ENCODE measurements at regions not wholly inside any gene's neighbourhood (a gene's known extent, or its start where the extent isn't known, plus 50 kb on each side); places are given as distances from the start of the nearest gene placed in this dataset.

GRCh38 chrX:9160698-9161329 lies 126.9 kb upstream of the FAM9B start:
- ATAC-seq (replicated peaks): no peak
- no peaks in the 10 kb centered on the region for H3K36me3 Mint-ChIP-seq
- H3K4me1 Mint-ChIP-seq: peaks cover 14 to 26% of the 10 kb centered on the region in 2 donors
- H3K27me3 Mint-ChIP-seq: peaks cover 9 to 28% of the 10 kb centered on the region in 2 donors
- no peak overlapping the region for H3K27ac Mint-ChIP-seq
- no peak overlapping the region for H3K4me3 Mint-ChIP-seq
- no peak for DNase-seq
- peaks cover 0 to 10% of the 10 kb centered on the region in 2 donors for H3K9me3 Mint-ChIP-seq

GRCh38 chrX:9162698-9163097 lies 128.8 kb upstream of the FAM9B start:
- Mint-ChIP-seq H3K4me1 (peaks cover 15 to 30% of the 10 kb centered on the region in 2 donors), H3K9me3 (peaks cover 2 to 10% of the 10 kb centered on the region in 2 donors), H3K27me3 (peaks cover 9 to 21% of the 10 kb centered on the region in 2 donors), H3K4me3 (no peak overlapping the region), H3K27ac (no peak overlapping the region), H3K36me3 (peaks cover 0 to 3% of the 10 kb centered on the region in 2 donors)
- DNase-seq: no peak
- ATAC-seq (replicated peaks): no peak

- Mint-ChIP-seq H3K4me1 (peaks cover 15 to 30% of the 10 kb centered on the region in 2 donors), H3K4me3 (no peak overlapping the region), H3K27me3 (peaks cover 9 to 19% of the 10 kb centered on the region in 2 donors), H3K36me3 (peaks cover 0 to 3% of the 10 kb centered on the region in 2 donors), H3K27ac (no peak overlapping the region), H3K9me3 (peaks cover 2 to 12% of the 10 kb centered on the region in 2 donors)
- DNase-seq: no peak
- no peak for ATAC-seq (replicated peaks)
Measured at GRCh38 chrX:9163214-9163709, 129.3 kb upstream of the FAM9B start.

- peaks cover 0 to 3% of the 10 kb centered on the region in 2 donors for H3K36me3 Mint-ChIP-seq
- no peak for DNase-seq
- peaks cover 15 to 25% of the 10 kb centered on the region in 2 donors for H3K4me1 Mint-ChIP-seq
- H3K9me3 Mint-ChIP-seq: peaks cover 2 to 12% of the 10 kb centered on the region in 2 donors
- peaks cover 9 to 14% of the 10 kb centered on the region in 2 donors for H3K27me3 Mint-ChIP-seq
- H3K27ac Mint-ChIP-seq: no peak overlapping the region
- peak; percentile 10 to 39 for ATAC-seq (replicated peaks)
- no peak overlapping the region for H3K4me3 Mint-ChIP-seq
Measured at GRCh38 chrX:9164086-9164485, 130.2 kb upstream of the FAM9B start.

GRCh38 chrX:9164533-9165426 lies 130.9 kb upstream of the FAM9B start:
- peaks cover 2 to 12% of the 10 kb centered on the region in 2 donors for H3K9me3 Mint-ChIP-seq
- peaks cover 0 to 3% of the 10 kb centered on the region in 2 donors for H3K36me3 Mint-ChIP-seq
- H3K4me3 Mint-ChIP-seq: no peak overlapping the region
- DNase-seq: no peak
- ATAC-seq (replicated peaks): peak; percentile 4 to 30
- no peak overlapping the region for H3K27ac Mint-ChIP-seq
- H3K27me3 Mint-ChIP-seq: peaks cover 9 to 10% of the 10 kb centered on the region in 2 donors
- peaks cover 15 to 25% of the 10 kb centered on the region in 2 donors for H3K4me1 Mint-ChIP-seq

GRCh38 chrX:9166584-9166944 lies 132.6 kb upstream of the FAM9B start:
- ATAC-seq (replicated peaks) (no peak), DNase-seq (no peak)
- Mint-ChIP-seq H3K9me3 (peaks cover 2 to 7% of the 10 kb centered on the region in 2 donors), H3K27ac (no peak overlapping the region), H3K4me1 (peaks cover 15 to 25% of the 10 kb centered on the region in 2 donors), H3K4me3 (no peak overlapping the region), H3K27me3 (no peaks in the 10 kb centered on the region), H3K36me3 (peaks cover 0 to 3% of the 10 kb centered on the region in 2 donors)

GRCh38 chrX:9171841-9172463 lies 138.0 kb upstream of the FAM9B start:
- peaks cover 0 to 10% of the 10 kb centered on the region in 2 donors for H3K27me3 Mint-ChIP-seq
- ATAC-seq (replicated peaks): no peak
- no peaks in the 10 kb centered on the region for H3K4me1 Mint-ChIP-seq
- peaks cover 0 to 12% of the 10 kb centered on the region in 2 donors for H3K9me3 Mint-ChIP-seq
- no peak overlapping the region for H3K4me3 Mint-ChIP-seq
- H3K36me3 Mint-ChIP-seq: no peaks in the 10 kb centered on the region
- no peak overlapping the region for H3K27ac Mint-ChIP-seq
- no peak for DNase-seq

- H3K4me1 Mint-ChIP-seq: no peaks in the 10 kb centered on the region
- H3K36me3 Mint-ChIP-seq: no peaks in the 10 kb centered on the region
- no peak overlapping the region for H3K4me3 Mint-ChIP-seq
- DNase-seq: no peak
- no peak overlapping the region for H3K27ac Mint-ChIP-seq
- H3K9me3 Mint-ChIP-seq: peaks cover 0 to 12% of the 10 kb centered on the region in 2 donors
- no peak for ATAC-seq (replicated peaks)
- H3K27me3 Mint-ChIP-seq: peaks cover 0 to 10% of the 10 kb centered on the region in 2 donors
Measured at GRCh38 chrX:9172464-9172850, 138.5 kb upstream of the FAM9B start.

GRCh38 chrX:9180623-9181022 lies 146.7 kb upstream of the FAM9B start:
- Mint-ChIP-seq H3K27me3 (peaks cover 0 to 24% of the 10 kb centered on the region in 2 donors), H3K4me3 (no peak overlapping the region), H3K27ac (no peak overlapping the region), H3K36me3 (no peaks in the 10 kb centered on the region), H3K4me1 (no peaks in the 10 kb centered on the region), H3K9me3 (peaks cover 0 to under 1% of the 10 kb centered on the region in 2 donors)
- DNase-seq: no peak
- ATAC-seq (replicated peaks): no peak

GRCh38 chrX:9182041-9182440 lies 148.1 kb upstream of the FAM9B start:
- H3K4me3 Mint-ChIP-seq: no peak overlapping the region
- ATAC-seq (replicated peaks): no peak
- no peaks in the 10 kb centered on the region for H3K4me1 Mint-ChIP-seq
- H3K27ac Mint-ChIP-seq: no peak overlapping the region
- no peaks in the 10 kb centered on the region for H3K9me3 Mint-ChIP-seq
- no peaks in the 10 kb centered on the region for H3K36me3 Mint-ChIP-seq
- peaks cover 0 to 36% of the 10 kb centered on the region in 2 donors for H3K27me3 Mint-ChIP-seq
- DNase-seq: no peak

GRCh38 chrX:9183481-9183880 lies 149.6 kb upstream of the FAM9B start:
- no peak overlapping the region for H3K27ac Mint-ChIP-seq
- no peaks in the 10 kb centered on the region for H3K36me3 Mint-ChIP-seq
- H3K4me3 Mint-ChIP-seq: no peak overlapping the region
- H3K27me3 Mint-ChIP-seq: peaks cover 0 to 38% of the 10 kb centered on the region in 2 donors
- ATAC-seq (replicated peaks) (no peak), DNase-seq (no peak)
- H3K4me1 Mint-ChIP-seq: no peaks in the 10 kb centered on the region
- H3K9me3 Mint-ChIP-seq: no peaks in the 10 kb centered on the region

GRCh38 chrX:9184211-9184610 lies 150.3 kb upstream of the FAM9B start:
- H3K27me3 Mint-ChIP-seq: peaks cover 1 to 44% of the 10 kb centered on the region in 2 donors
- H3K4me1 Mint-ChIP-seq: no peaks in the 10 kb centered on the region

GRCh38 chrX:9188117-9188516 lies 154.2 kb upstream of the FAM9B start:
- DNase-seq (no peak), ATAC-seq (replicated peaks) (no peak)
- H3K27me3 Mint-ChIP-seq: peaks cover 20 to 37% of the 10 kb centered on the region in 2 donors
- H3K4me3 Mint-ChIP-seq: no peak overlapping the region
- no peaks in the 10 kb centered on the region for H3K36me3 Mint-ChIP-seq
- H3K9me3 Mint-ChIP-seq: no peaks in the 10 kb centered on the region
- H3K27ac Mint-ChIP-seq: no peak overlapping the region
- no peaks in the 10 kb centered on the region for H3K4me1 Mint-ChIP-seq

More at GRCh38 chrX:9184211-9184610, 150.3 kb upstream of the FAM9B start:
- H3K27ac Mint-ChIP-seq: no peak overlapping the region
- no peaks in the 10 kb centered on the region for H3K9me3 Mint-ChIP-seq
- ATAC-seq (replicated peaks): no peak
- no peak for DNase-seq
- no peaks in the 10 kb centered on the region for H3K36me3 Mint-ChIP-seq
- H3K4me3 Mint-ChIP-seq: no peak overlapping the region

GRCh38 chrX:9189286-9189685 lies 155.4 kb upstream of the FAM9B start:
- Mint-ChIP-seq H3K36me3 (no peaks in the 10 kb centered on the region), H3K27me3 (peaks cover 20 to 36% of the 10 kb centered on the region in 2 donors), H3K4me3 (no peak overlapping the region), H3K9me3 (no peaks in the 10 kb centered on the region), H3K27ac (no peak overlapping the region), H3K4me1 (no peaks in the 10 kb centered on the region)
- DNase-seq: no peak
- no peak for ATAC-seq (replicated peaks)

Data from stimulated activated naive B cell treated with anti-CD40 and anti-IgM and Interleukin-4, amounts not matched to agents 10 μg/mL and 1 μg/mL and 100 μg/mL, for 72 hours (primary cell).